GM18498 (cell line): ENCODE measurements at regions not wholly inside any gene's neighbourhood (a gene's known extent, or its start where the extent isn't known, plus 50 kb on each side); places are given as distances from the start of the nearest gene placed in this dataset.

Experiments
- ATAC-seq: cut with Tn5 transposase; IDR thresholded peaks from one replicate; pipeline ENCODE4 v1.9.1; 2021; ENCODE audit warnings: mild to moderate bottlenecking, moderate library complexity; ENCODE audit not compliant: unreplicated experiment

DNA sequence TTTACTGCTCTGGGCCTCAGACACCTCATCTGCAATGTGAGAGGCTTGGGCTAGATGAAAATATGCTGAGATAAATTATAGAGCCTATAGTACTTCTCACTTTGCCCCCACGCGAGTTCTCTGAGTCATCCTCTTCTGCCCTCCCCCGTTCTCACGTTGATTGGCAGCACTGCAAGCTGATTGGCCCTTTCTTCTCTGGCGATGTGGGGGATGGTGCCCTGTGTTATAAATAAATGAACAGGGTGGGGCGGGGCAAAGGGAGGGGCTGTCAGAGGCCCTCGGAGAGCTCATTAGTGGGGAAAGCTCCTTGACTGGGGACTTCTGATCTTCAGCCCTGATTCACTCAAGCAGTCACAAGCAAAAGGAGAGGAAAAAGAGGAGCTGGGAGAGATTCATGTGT, 64.3 kb upstream of the ZC3H12A start:
- no peak for ATAC-seq

DNA sequence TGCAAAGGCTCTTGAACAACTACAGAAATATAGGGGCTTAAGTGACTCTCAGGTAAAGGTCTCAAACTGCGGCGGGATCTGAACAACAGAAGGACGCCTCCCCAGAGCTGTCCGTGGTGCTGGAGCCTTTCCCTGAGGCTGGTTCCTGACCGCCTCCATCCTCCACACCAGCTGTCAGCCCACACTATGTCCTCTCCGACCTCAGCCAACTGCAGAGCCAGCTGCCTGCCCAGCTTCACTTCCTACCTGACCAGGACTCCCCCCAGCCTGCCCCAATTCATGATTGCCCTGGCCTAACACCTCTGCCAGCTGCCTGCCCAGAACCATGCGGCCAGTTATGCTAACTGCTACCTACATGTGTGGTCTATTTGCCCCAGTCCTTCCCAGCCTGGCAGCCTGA, 63.6 kb upstream of the ZC3H12A start:
- no peak for ATAC-seq

DNA sequence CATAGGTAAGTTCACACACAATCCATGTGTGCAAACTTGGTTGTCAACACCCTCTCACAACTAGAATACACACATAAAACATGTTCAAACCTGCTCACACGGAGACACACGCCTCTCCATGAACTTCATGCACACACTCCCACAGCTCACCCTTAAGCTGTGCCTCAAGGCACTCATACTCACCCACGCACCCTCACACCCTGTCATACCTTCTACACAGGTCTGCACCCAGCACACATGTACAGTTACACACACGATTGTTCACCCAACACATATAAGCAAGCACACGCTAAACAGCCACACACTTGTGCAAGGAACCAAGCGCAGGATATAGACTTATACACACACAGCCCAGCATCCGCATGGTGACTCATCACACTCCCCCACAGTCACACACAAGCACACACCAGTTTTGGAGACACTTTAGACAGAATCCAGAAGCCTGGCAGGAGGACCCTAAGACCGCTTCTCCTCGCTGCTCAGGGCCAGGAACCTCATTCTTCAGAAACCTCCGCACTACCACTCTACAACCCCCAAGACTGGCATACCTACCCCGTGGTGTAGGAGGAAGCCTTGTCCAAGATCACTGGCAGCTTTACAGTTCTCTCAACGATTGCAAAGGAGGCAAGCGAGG, 58.7 kb upstream of the ZC3H12A start:
- no peak for ATAC-seq

DNA sequence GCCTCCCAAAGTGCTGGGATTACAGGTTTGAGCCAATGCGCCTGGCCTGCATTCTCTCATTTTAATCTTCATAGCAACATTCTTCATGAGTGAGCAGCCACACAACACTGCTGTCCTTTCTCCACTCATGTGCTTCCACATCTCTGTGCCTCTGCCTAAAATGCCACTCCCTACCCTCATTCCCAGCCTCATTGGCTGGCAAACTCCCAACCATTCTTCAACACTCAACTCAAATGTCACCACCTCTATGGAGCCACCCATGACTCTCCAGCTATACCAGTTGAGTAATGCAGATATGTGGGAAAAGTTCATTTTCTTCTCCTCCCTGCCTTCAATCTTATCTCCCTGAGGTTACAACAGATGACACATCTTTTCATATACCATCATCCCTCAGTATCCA, 53.9 kb upstream of the ZC3H12A start:
- ATAC-seq: no peak

DNA sequence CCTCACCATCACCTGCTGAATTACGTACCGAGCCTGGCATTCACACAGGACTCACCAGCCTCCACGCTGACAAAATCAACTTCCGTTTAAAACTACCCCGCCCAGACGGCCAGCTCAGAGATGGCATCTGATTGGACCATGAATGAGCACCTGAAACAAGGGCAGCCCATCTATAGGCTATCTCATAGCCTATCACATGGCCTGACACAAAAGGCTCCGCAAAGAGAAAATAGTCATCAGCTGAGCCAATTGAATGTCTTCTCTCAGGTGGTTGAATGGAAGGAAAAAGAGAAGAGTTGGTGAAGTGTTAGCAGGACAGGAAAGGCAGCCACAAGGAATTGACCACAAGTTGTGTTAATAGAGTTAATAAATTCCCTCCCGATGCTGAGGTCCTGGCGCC, 50.6 kb upstream of the ZC3H12A start:
- no peak for ATAC-seq

DNA sequence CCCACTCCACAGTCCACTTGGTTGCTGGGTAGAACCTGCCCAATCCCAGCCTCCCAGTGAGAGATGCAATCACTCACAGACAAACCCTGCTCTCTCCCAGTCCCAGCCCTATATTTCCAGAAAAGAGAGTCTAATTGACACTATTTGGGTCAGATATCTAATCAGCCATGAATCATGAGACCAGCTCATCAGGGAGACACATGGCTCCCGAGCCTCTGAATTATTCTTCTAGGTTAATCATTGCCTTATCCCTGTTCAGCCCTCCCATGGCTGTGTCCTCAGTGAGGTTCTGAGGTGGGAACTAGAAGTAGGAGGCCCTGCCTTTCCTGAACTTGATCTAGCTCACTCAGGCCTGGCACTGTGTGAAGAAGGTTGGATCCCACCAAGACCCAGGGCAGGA, 49.9 kb upstream of the ZC3H12A start:
- no peak for ATAC-seq
